H1 (cell line): ENCODE measurements at regions not wholly inside any gene's neighbourhood (a gene's known extent, or its start where the extent isn't known, plus 50 kb on each side); places are given as distances from the start of the nearest gene placed in this dataset.

Experiments used
- CTCF ChIA-PET: fragments of 300-600 bp; sonication (Branson Sonifier 250); formaldehyde crosslinking; loops from one replicate; lab custom pipeline; 2021; ENCODE audit not compliant: partially characterized antibody; lab: Charles Lee
- POLR2A ChIA-PET: fragments of 300-600 bp; sonication (Branson Sonifier 250); formaldehyde crosslinking; loops from one replicate; lab custom pipeline; 2021; ENCODE audit warnings: inconsistent platforms; ENCODE audit not compliant: partially characterized antibody; lab: Charles Lee
- DNase-seq, 2 experiments: peaks; one replicate each; pipeline versions ENCODE4 v3.0.0 to v3.0.0-alpha.2; 2010 to 2022; ENCODE audit warnings: low spot score in 2 of 2, low read depth in 1 of 2, mixed read lengths in 1 of 2
- FAIRE-seq: peaks from 2 replicates; lab custom pipeline; 2011; peaks lifted over from hg19 to GRCh38; lab: Jason Lieb, UNC
- H2AFZ ChIP-seq: 2 replicates; pipeline ENCODE4 v1.8.1; 2012; ENCODE audit warnings: low read length, inconsistent platforms
- H2AK5ac ChIP-seq: 2 replicates; pipeline ENCODE4 v1.6.1; 2013; ENCODE audit warnings: low read depth, low read length
- H2BK120ac ChIP-seq: replicated peaks from 2 replicates; pipeline ENCODE3; 2013; ENCODE audit warnings: low read depth, low read length, inconsistent platforms
- H2BK12ac ChIP-seq: 2 replicates; pipeline ENCODE4 v1.6.1; 2013; ENCODE audit warnings: low read depth, low read length
- H2BK15ac ChIP-seq: 2 replicates; pipeline ENCODE4 v1.6.1; 2013; ENCODE audit warnings: low read length
- H2BK20ac ChIP-seq: 2 replicates; pipeline ENCODE4 v1.6.1; 2013; ENCODE audit warnings: low read length
- H2BK5ac ChIP-seq: 2 replicates; pipeline ENCODE4 v1.6.1; 2013; ENCODE audit warnings: low read depth, low read length
- H3K14ac ChIP-seq: 2 replicates; pipeline ENCODE4 v1.6.1; 2013; ENCODE audit warnings: inconsistent platforms; ENCODE audit not compliant: insufficient read length
- H3K18ac ChIP-seq: 2 replicates; pipeline ENCODE4 v1.6.1; 2013; ENCODE audit warnings: low read length; ENCODE audit errors: extremely low read depth
- H3K23ac ChIP-seq: 2 replicates; pipeline ENCODE4 v1.6.1; 2013; ENCODE audit warnings: inconsistent platforms; ENCODE audit not compliant: insufficient read length
- H3K23me2 ChIP-seq: 2 replicates; pipeline ENCODE4 v1.6.1; 2013; ENCODE audit warnings: low read depth, low read length
- H3K27ac ChIP-seq: 2 replicates; pipeline ENCODE4 v1.6.1; 2011; ENCODE audit warnings: low read depth, low read length, inconsistent platforms
- H3K27me3 ChIP-seq, 4 experiments: replicated peaks in 1 of 4; 1 replicate in 1 of 4; 2 replicates in 3 of 4; pipeline versions ENCODE4 v1.6.1 to v1.8.1; 2011 to 2013; ENCODE audit warnings: low read length in 3 of 4, mild to moderate bottlenecking in 3 of 4, inconsistent platforms in 2 of 4, mixed read lengths in 2 of 4, moderate library complexity in 1 of 4; ENCODE audit not compliant: control insufficient read depth in 3 of 4, insufficient read depth in 3 of 4; ENCODE audit errors: extremely low read depth in 1 of 4
- H3K36me3 ChIP-seq, 4 experiments: 2 replicates each; pipeline versions ENCODE4 v1.6.1 to v1.8.1; 2011 to 2013; ENCODE audit warnings: mild to moderate bottlenecking in 4 of 4, low read length in 3 of 4, moderate library complexity in 2 of 4, control low read depth in 1 of 4, inconsistent platforms in 1 of 4; ENCODE audit not compliant: insufficient read depth in 4 of 4, control insufficient read depth in 2 of 4
- H3K4ac ChIP-seq: replicated peaks from 2 replicates; pipeline ENCODE3; 2013; ENCODE audit warnings: low read length, low read depth, mixed read lengths, inconsistent platforms; ENCODE audit not compliant: insufficient read length
- H3K4me1 ChIP-seq, 4 experiments: replicated peaks in 1 of 4; 1 replicate in 1 of 4; 2 replicates in 3 of 4; pipeline versions ENCODE4 v1.6.1 to v1.8.1; 2011 to 2013; ENCODE audit warnings: low read length in 3 of 4, inconsistent platforms in 2 of 4, mixed read lengths in 1 of 4; ENCODE audit not compliant: insufficient read depth in 4 of 4, control insufficient read depth in 3 of 4
- H3K4me2 ChIP-seq, 2 experiments: 2 replicates each; pipeline versions ENCODE4 v1.6.1 to v1.8.1; 2011 to 2013; ENCODE audit warnings: low read depth in 2 of 2, low read length in 2 of 2, control low read depth in 1 of 2, inconsistent platforms in 1 of 2, mild to moderate bottlenecking in 1 of 2; ENCODE audit not compliant: insufficient read depth in 1 of 2
- H3K4me3 ChIP-seq, 4 experiments: fragments of 200-600, 300-600 bp in 1 of 4; sonication (generic), shearing (Covaris generic), sonication (Bioruptor Twin) in 1 of 4; 2 replicates each; pipeline versions ENCODE4 v1.5.1 to v1.8.1; 2011 to 2016; ENCODE audit warnings: low read length in 4 of 4, low read depth in 3 of 4, control low read depth in 2 of 4, inconsistent platforms in 2 of 4, mild to moderate bottlenecking in 2 of 4, mixed read lengths in 1 of 4, moderate library complexity in 1 of 4; ENCODE audit not compliant: insufficient read depth in 2 of 4; ENCODE audit errors: extremely low read depth in 1 of 4
- H3K56ac ChIP-seq: replicated peaks from 2 replicates; pipeline ENCODE3; 2013; ENCODE audit warnings: low read depth, mild to moderate bottlenecking, mixed read lengths, low read length, inconsistent platforms; ENCODE audit not compliant: insufficient read length
- H3K79me1 ChIP-seq: 2 replicates; pipeline ENCODE4 v1.6.1; 2013; ENCODE audit warnings: low read depth, low read length, control low read depth
- H3K79me2 ChIP-seq, 2 experiments: 2 replicates each; pipeline versions ENCODE4 v1.6.1 to v1.8.1; 2012 to 2013; ENCODE audit warnings: low read length in 2 of 2, mild to moderate bottlenecking in 2 of 2, inconsistent platforms in 1 of 2; ENCODE audit not compliant: insufficient read depth in 2 of 2, control insufficient read depth in 1 of 2
- H3K9ac ChIP-seq, 4 experiments: replicated peaks in 1 of 4; 1 replicate in 1 of 4; 2 replicates in 3 of 4; pipeline versions ENCODE4 v1.6.1 to v1.8.1; 2011 to 2013; ENCODE audit warnings: low read depth in 3 of 4, low read length in 3 of 4, control low read depth in 2 of 4, mild to moderate bottlenecking in 2 of 4, moderate library complexity in 2 of 4, inconsistent platforms in 1 of 4; ENCODE audit errors: extremely low read depth in 1 of 4
- H3K9me3 ChIP-seq, 2 experiments: 2 replicates each; pipeline versions ENCODE4 v1.6.1 to v1.8.1; 2012 to 2013; ENCODE audit warnings: mild to moderate bottlenecking in 2 of 2, moderate library complexity in 2 of 2, control low read depth in 1 of 2, inconsistent platforms in 1 of 2, low read depth in 1 of 2, low read length in 1 of 2, mixed read lengths in 1 of 2; ENCODE audit not compliant: insufficient read depth in 2 of 2
- H4K20me1 ChIP-seq, 2 experiments: replicated peaks in 1 of 2; 2 replicates each; pipeline versions ENCODE3 to v1.8.1; 2011 to 2013; ENCODE audit warnings: inconsistent platforms in 2 of 2, low read length in 2 of 2, mild to moderate bottlenecking in 1 of 2; ENCODE audit not compliant: insufficient read depth in 2 of 2, control insufficient read depth in 1 of 2
- H4K5ac ChIP-seq: 2 replicates; pipeline ENCODE4 v1.6.1; 2013; ENCODE audit warnings: low read length, low read depth, mixed read lengths, inconsistent platforms; ENCODE audit not compliant: insufficient read length
- H4K8ac ChIP-seq: 2 replicates; pipeline ENCODE4 v1.8.0; 2013; ENCODE audit warnings: mild to moderate bottlenecking, moderate library complexity, low read length, inconsistent platforms; ENCODE audit not compliant: insufficient read depth; ENCODE audit errors: extremely low read depth
- H4K91ac ChIP-seq: replicated peaks from 2 replicates; pipeline ENCODE3; 2013; ENCODE audit warnings: low read length, mixed read lengths, inconsistent platforms; ENCODE audit not compliant: insufficient read length
- BRCA1 ChIP-seq: IDR thresholded peaks from 2 replicates; pipeline ENCODE4 v1.6.1; 2012; ENCODE audit warnings: low read depth, low read length, improper control_type of control experiment
- KDM1A ChIP-seq: fragments of 200-600, 300-600 bp; sonication (generic); IDR thresholded peaks from 2 replicates; pipeline ENCODE4 v1.7.1; 2016; ENCODE audit warnings: mild to moderate bottlenecking, low read length, borderline replicate concordance
- WGBS, 2 experiments: shearing (Covaris generic) in 1 of 2; methylation state at CpG; one replicate each; pipeline versions ENCODE4 v1.1.6 to v1.1.7; 2013 to 2015; ENCODE audit warnings: low lambda C conversion rate in 2 of 2, mixed read lengths in 2 of 2, inconsistent platforms in 1 of 2, low coverage in 1 of 2, missing lambda C conversion rate in 1 of 2; ENCODE audit not compliant: insufficient replicate concordance in 2 of 2, insufficient coverage in 1 of 2, insufficient read length in 1 of 2; ENCODE audit errors: extremely low coverage in 1 of 2, missing lambda C conversion rate in 1 of 2; 5-methylcytosine and 5-hydroxymethylcytosine counted together

GRCh38 chr6:117791012-117791411 lies 115.7 kb downstream of the NUS1 start:
- no peak for FAIRE-seq
- POLR2A ChIA-PET, result no interaction called here
- CTCF ChIA-PET, result interaction anchor here (0.7 to 6.0 kb wide), 4 partner anchors 14 to 40 kb away, joined by 3 to 72 read pairs (median 4); no protein-coding TSS in a partner anchor

More at GRCh38 chr6:117791012-117791411, 115.7 kb downstream of the NUS1 start:
- no peaks in the 10 kb centered on the region for H4K20me1 ChIP-seq
- H3K9ac ChIP-seq, result no peak overlapping the region
- H2AFZ ChIP-seq, result no peak overlapping the region
- H3K18ac ChIP-seq, result no peak overlapping the region
- H3K27me3 ChIP-seq, result no peaks in the 10 kb centered on the region
- peaks cover 0 to 12% (median 2%) of the 10 kb centered on the region in 4 experiments; a peak in 2 of 7 replicates for H3K4me1 ChIP-seq
- WGBS, 2 experiments, result 60% methylated on average over 3 of the region's 3 CpGs; no CpG with 5 or more reads in 1 of the 2 experiments
- no peak overlapping the region for H2BK5ac ChIP-seq
- no peak overlapping the region for H3K56ac ChIP-seq
- no peak overlapping the region for H2BK15ac ChIP-seq
- H3K79me2 ChIP-seq, result no peaks in the 10 kb centered on the region
- no peak overlapping the region for H4K8ac ChIP-seq
- DNase-seq, result no peak
- no peak overlapping the region for H3K23ac ChIP-seq
- H3K14ac ChIP-seq, result no peak overlapping the region
- no peak overlapping the region for H3K4me2 ChIP-seq
- H3K4me3 ChIP-seq, result no peak overlapping the region
- H3K36me3 ChIP-seq, result no peaks in the 10 kb centered on the region
- no peak overlapping the region for H2BK12ac ChIP-seq
- no peaks in the 10 kb centered on the region for H3K23me2 ChIP-seq
- no peak overlapping the region for H2BK120ac ChIP-seq
- no peak overlapping the region for H3K4ac ChIP-seq
- H4K91ac ChIP-seq, result no peak overlapping the region
- no peak overlapping the region for H2BK20ac ChIP-seq
- no peaks in the 10 kb centered on the region for H3K9me3 ChIP-seq
- TF ChIP-seq KDM1A, result 0 out of 2 replicates have a peak, but pooled peaks have one; percentile 32
- no peak for TF ChIP-seq BRCA1
- TF ChIP-seq, all 59 proteins: peak for 1
- H4K5ac ChIP-seq, result no peak overlapping the region
- no peak overlapping the region for H3K27ac ChIP-seq
- no peak overlapping the region for H2AK5ac ChIP-seq
- H3K79me1 ChIP-seq, result no peaks in the 10 kb centered on the region
